22Rv1 (cell line): ENCODE measurements at regions not wholly inside any gene's neighbourhood (a gene's known extent, or its start where the extent isn't known, plus 50 kb on each side); places are given as distances from the start of the nearest gene placed in this dataset.

Experiments
- CTCF ChIP-seq: fragments of 450-650 bp; IDR thresholded peaks from 2 replicates; pipeline ENCODE4 v1.5.1; 2017; ENCODE audit warnings: mild to moderate bottlenecking
- ZFX ChIP-seq: fragments of 450-650 bp; IDR thresholded peaks from 2 replicates; pipeline ENCODE4 v1.6.1; 2017; ENCODE audit warnings: antibody characterized with exemption, borderline replicate concordance

- TF ChIP-seq CTCF (no peak), ZFX (no peak)
Measured at GRCh38 chr10:58965855-58966254, 210.6 kb upstream of the PHYHIPL start.
